GM12878 (cell line): ENCODE measurements at regions not wholly inside any gene's neighbourhood (a gene's known extent, or its start where the extent isn't known, plus 50 kb on each side); places are given as distances from the start of the nearest gene placed in this dataset.

Source experiments
- ATAC-seq: fragments of 200-7000 bp; cut with Tn5 transposase; 3 replicates; pipeline ENCODE4 v1.9.1; 2020; ENCODE audit warnings: mild to moderate bottlenecking, moderate library complexity
- BruUV-seq: library from RNA; stranded (reverse); fragments of 400-500 nt; replicated peaks from 2 replicates; lab custom pipeline; 2021; lab: Mats Ljungman, UMichigan
- CTCF ChIA-PET: fragments of 300-600 bp; sonication (Branson Sonifier 250); formaldehyde crosslinking; extraction: SDS; loops from one replicate; lab custom pipeline; 2021; ENCODE audit warnings: inconsistent platforms; lab: Yijun Ruan, JAX
- POLR2A ChIA-PET: fragments of 350-600 bp; formaldehyde crosslinking; extraction: SDS; loops from one replicate; lab custom pipeline; 2021; ENCODE audit warnings: inconsistent platforms; lab: Charles Lee
- RAD21 ChIA-PET: fragments of 300-600 bp; sonication (Branson Sonifier 250); formaldehyde crosslinking; loops from one replicate; lab custom pipeline; 2023; ENCODE audit warnings: antibody characterized with exemption; ENCODE audit not compliant: unreplicated experiment; lab: Charles Lee
- SMC1A ChIA-PET: fragments of 300-600 bp; sonication (Branson Sonifier 250); formaldehyde crosslinking; loops from one replicate; lab custom pipeline; 2023; ENCODE audit not compliant: unreplicated experiment, uncharacterized antibody; lab: Charles Lee
- DNase-seq: peaks from one replicate; pipeline ENCODE4 v3.0.0-alpha.2; 2011; ENCODE audit warnings: low read depth, low spot score
- FAIRE-seq: peaks from 3 replicates; lab custom pipeline; 2011; peaks lifted over from hg19 to GRCh38; lab: Jason Lieb, UNC
- H2AFZ ChIP-seq: 2 replicates; pipeline ENCODE4 v1.6.0; 2011; ENCODE audit warnings: low read depth, low read length, control low read depth; ENCODE audit not compliant: control insufficient read depth
- H3K27ac ChIP-seq: 2 replicates; pipeline ENCODE4 v1.5.1; 2011; ENCODE audit warnings: control low read depth; ENCODE audit not compliant: control insufficient read depth, insufficient read depth
- H3K27me3 ChIP-seq, 2 experiments: replicated peaks in 1 of 2; 2 replicates each; pipeline versions ENCODE4 v1.6.0 to v1.6.1; 2011; ENCODE audit warnings: low read length in 1 of 2; ENCODE audit not compliant: control insufficient read depth in 2 of 2, insufficient read depth in 2 of 2
- H3K36me3 ChIP-seq, 2 experiments: 2 replicates each; pipeline ENCODE4 v1.5.1; 2011; ENCODE audit warnings: low read length in 1 of 2; ENCODE audit not compliant: control insufficient read depth in 2 of 2, insufficient read depth in 2 of 2
- H3K4me1 ChIP-seq: 2 replicates; pipeline ENCODE4 v1.6.1; 2011; ENCODE audit warnings: mild to moderate bottlenecking, low read length, moderate library complexity, mixed read lengths; ENCODE audit not compliant: control insufficient read depth, insufficient read depth
- H3K4me2 ChIP-seq: 2 replicates; pipeline ENCODE4 v1.6.0; 2011; ENCODE audit warnings: control low read depth; ENCODE audit not compliant: control insufficient read depth, insufficient read depth
- H3K4me3 ChIP-seq: fragments of 200-600 bp; sonication (generic); 2 replicates; pipeline ENCODE4 v1.5.1; 2016
- H3K79me2 ChIP-seq: 2 replicates; pipeline ENCODE4 v1.6.0; 2011; ENCODE audit warnings: low read length; ENCODE audit not compliant: control insufficient read depth, insufficient read depth
- H3K9ac ChIP-seq: 2 replicates; pipeline ENCODE4 v1.8.0; 2011; ENCODE audit warnings: low read length, control low read depth, mixed read lengths; ENCODE audit not compliant: control insufficient read depth, insufficient read depth
- H3K9me3 ChIP-seq: replicated peaks from 3 replicates; pipeline ENCODE4 v1.5.1; 2011; ENCODE audit warnings: mild to moderate bottlenecking, low read length; ENCODE audit not compliant: control insufficient read depth, insufficient read depth
- H4K20me1 ChIP-seq: 2 replicates; pipeline ENCODE4 v1.6.0; 2011; ENCODE audit not compliant: control insufficient read depth, insufficient read depth
- ATF3 ChIP-seq: IDR thresholded peaks from 2 replicates; pipeline ENCODE4 v1.6.1; 2011; ENCODE audit warnings: low read depth, mild to moderate bottlenecking, low read length, moderate library complexity, borderline replicate concordance; ENCODE audit errors: extremely low read depth
- CTCF ChIP-seq, 3 experiments: IDR thresholded peaks in 2 of 3; conservative IDR thresholded peaks in 1 of 3; 2 replicates each; pipeline ENCODE4 v1.5.1; 2011; ENCODE audit warnings: low read depth in 3 of 3, low read length in 3 of 3, mild to moderate bottlenecking in 3 of 3, control low read depth in 2 of 3, moderate library complexity in 2 of 3, inconsistent platforms in 1 of 3, mixed read lengths in 1 of 3; ENCODE audit not compliant: control insufficient read depth in 2 of 3, insufficient read depth in 1 of 3; ENCODE audit errors: extremely low read depth in 1 of 3
- ELK1 ChIP-seq: IDR thresholded peaks from 2 replicates; pipeline ENCODE4 v1.6.1; 2012; ENCODE audit warnings: low read depth, low read length, improper control_type of control experiment
- ETV6 ChIP-seq, 2 experiments: fragments of 450-650 bp in 1 of 2; IDR thresholded peaks in 1 of 2; conservative IDR thresholded peaks in 1 of 2; 2 replicates each; pipeline ENCODE4 v1.6.1; 2014; ENCODE audit warnings: antibody characterized with exemption in 1 of 2, borderline replicate concordance in 1 of 2, low read depth in 1 of 2, mild to moderate bottlenecking in 1 of 2, moderate library complexity in 1 of 2
- FOXM1 ChIP-seq: IDR thresholded peaks from 2 replicates; pipeline ENCODE4 v1.6.1; 2012; ENCODE audit warnings: low read depth, mild to moderate bottlenecking, inconsistent platforms, low read length, moderate library complexity
- GATAD2B ChIP-seq: fragments of 450-650 bp; conservative IDR thresholded peaks from 2 replicates; pipeline ENCODE4 v1.6.1; 2017; ENCODE audit warnings: low read depth, mild to moderate bottlenecking, moderate library complexity
- HCFC1 ChIP-seq: fragments of 150-350 bp; IDR thresholded peaks from 2 replicates; pipeline ENCODE4 v1.6.1; 2014; ENCODE audit warnings: low read length
- NFIC ChIP-seq: IDR thresholded peaks from 2 replicates; pipeline ENCODE4 v1.6.1; 2012; ENCODE audit warnings: low read depth, mild to moderate bottlenecking, inconsistent platforms, low read length, moderate library complexity
- NR2C1 ChIP-seq: fragments of 450-650 bp; IDR thresholded peaks from 2 replicates; pipeline ENCODE4 v1.6.1; 2017; ENCODE audit warnings: antibody characterized with exemption, mild to moderate bottlenecking, moderate library complexity
- PAX5 ChIP-seq: IDR thresholded peaks from 2 replicates; pipeline ENCODE4 v1.6.1; 2011; ENCODE audit warnings: low read depth, low read length, borderline replicate concordance
- TBL1XR1 ChIP-seq: IDR thresholded peaks from 2 replicates; pipeline ENCODE4 v1.6.1; 2012; ENCODE audit warnings: low read depth, low read length, improper control_type of control experiment
- ZNF24 ChIP-seq: fragments of 450-650 bp; IDR thresholded peaks from 2 replicates; pipeline ENCODE4 v1.6.1; 2017; ENCODE audit warnings: antibody characterized with exemption, mild to moderate bottlenecking
- ZNF274 ChIP-seq: IDR thresholded peaks from one replicate; pipeline ENCODE4 v1.8.0; 2011; ENCODE audit not compliant: insufficient read length, insufficient read depth
- WGBS: methylation state at CpG from one replicate; pipeline ENCODE4 v1.1.6; 2016; ENCODE audit warnings: low lambda C conversion rate; ENCODE audit not compliant: insufficient replicate concordance, insufficient coverage; ENCODE audit errors: missing lambda C conversion rate; 5-methylcytosine and 5-hydroxymethylcytosine counted together
- in situ Hi-C: fragments of 300-500 bp; cut with MboI; formaldehyde crosslinking; loops from 9 replicates; pipeline ENCODE4 v1.14.3; 2018; ENCODE audit warnings: mixed read lengths
- intact Hi-C: fragments of 100-400 bp; cut with micrococcal nuclease; formaldehyde crosslinking; loops from one replicate; pipeline ENCODE4 v1.14.2; 2022; ENCODE audit not compliant: unreplicated experiment
- TF ChIP-seq, protein P1 (sequence below): fragments of 450-650 bp; formaldehyde crosslinking; IDR thresholded peaks from 2 replicates; pipeline ENCODE4 v1.4.0; 2022; ENCODE audit warnings: mild to moderate bottlenecking, moderate library complexity

- no peak for FAIRE-seq
- TF ChIP-seq TBL1XR1 = no peak
- no peak for TF ChIP-seq ETV6 (conservative IDR thresholded peaks at IDR 0.05 in 1 of 2, IDR thresholded peaks at IDR 0.05 in 1 of 2; ENCODE audit: borderline replicate concordance in 1 of 2, low read depth in 1 of 2)
- TF ChIP-seq PAX5 = no peak
- TF ChIP-seq, protein P1, sequence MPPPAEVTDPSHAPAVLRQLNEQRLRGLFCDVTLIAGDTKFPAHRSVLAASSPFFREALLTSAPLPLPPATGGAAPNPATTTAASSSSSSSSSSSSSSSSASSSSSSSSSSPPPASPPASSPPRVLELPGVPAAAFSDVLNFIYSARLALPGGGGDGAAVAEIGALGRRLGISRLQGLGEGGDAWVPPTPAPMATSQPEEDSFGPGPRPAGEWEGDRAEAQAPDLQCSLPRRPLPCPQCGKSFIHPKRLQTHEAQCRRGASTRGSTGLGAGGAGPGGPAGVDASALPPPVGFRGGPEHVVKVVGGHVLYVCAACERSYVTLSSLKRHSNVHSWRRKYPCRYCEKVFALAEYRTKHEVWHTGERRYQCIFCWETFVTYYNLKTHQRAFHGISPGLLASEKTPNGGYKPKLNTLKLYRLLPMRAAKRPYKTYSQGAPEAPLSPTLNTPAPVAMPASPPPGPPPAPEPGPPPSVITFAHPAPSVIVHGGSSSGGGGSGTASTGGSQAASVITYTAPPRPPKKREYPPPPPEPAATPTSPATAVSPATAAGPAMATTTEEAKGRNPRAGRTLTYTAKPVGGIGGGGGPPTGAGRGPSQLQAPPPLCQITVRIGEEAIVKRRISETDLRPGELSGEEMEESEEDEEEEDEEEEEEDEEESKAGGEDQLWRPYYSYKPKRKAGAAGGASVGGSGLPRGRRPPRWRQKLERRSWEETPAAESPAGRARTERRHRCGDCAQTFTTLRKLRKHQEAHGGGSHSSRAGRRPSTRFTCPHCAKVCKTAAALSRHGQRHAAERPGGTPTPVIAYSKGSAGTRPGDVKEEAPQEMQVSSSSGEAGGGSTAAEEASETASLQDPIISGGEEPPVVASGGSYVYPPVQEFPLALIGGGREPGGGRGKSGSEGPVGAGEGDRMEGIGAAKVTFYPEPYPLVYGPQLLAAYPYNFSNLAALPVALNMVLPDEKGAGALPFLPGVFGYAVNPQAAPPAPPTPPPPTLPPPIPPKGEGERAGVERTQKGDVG = no peak
- no peak for TF ChIP-seq HCFC1
- TF ChIP-seq ELK1 = no peak
- no peak for TF ChIP-seq ATF3
- no peak for TF ChIP-seq ZNF24
- TF ChIP-seq NFIC = no peak
- no peak for TF ChIP-seq GATAD2B
- TF ChIP-seq NR2C1 = no peak
- no peak for TF ChIP-seq ZNF274
- TF ChIP-seq CTCF (IDR thresholded peaks at IDR 0.05 in 2 of 3, conservative IDR thresholded peaks at IDR 0.05 in 1 of 3; ENCODE audit: control insufficient read depth in 2 of 3, extremely low read depth in 1 of 3, insufficient read depth in 1 of 3, low read depth in 3 of 3, low read length in 3 of 3) = no peak
- no peak for TF ChIP-seq FOXM1
Measured at GRCh38 chr13:111657013-111657412, 336.6 kb downstream of the TEX29 start.

More at GRCh38 chr13:111657013-111657412, 336.6 kb downstream of the TEX29 start:
- no peak overlapping the region for H3K4me3 ChIP-seq
- DNase-seq (no peak), ATAC-seq (no peak)
- BruUV-seq = no TSS peak
- CTCF ChIA-PET = no interaction called here
- H3K79me2 ChIP-seq = no peaks in the 10 kb centered on the region
- 19% methylated on average over 5 of the region's 5 CpGs for WGBS
- no peaks in the 10 kb centered on the region for H3K27me3 ChIP-seq
- intact Hi-C loops (no loop called here), in situ Hi-C loops (no loop called here)
- POLR2A ChIA-PET = interaction anchor here (0.6 kb wide), 1 partner anchor 95 kb away, joined by 4 read pairs; no protein-coding TSS in a partner anchor
- no peaks in the 10 kb centered on the region for H3K36me3 ChIP-seq
- H3K9me3 ChIP-seq = no peaks in the 10 kb centered on the region; the same call in 2 of the 3 replicates
- H3K4me1 ChIP-seq = no peaks in the 10 kb centered on the region
- no peak overlapping the region for H3K4me2 ChIP-seq
- H2AFZ ChIP-seq = no peak overlapping the region
- H3K9ac ChIP-seq = no peak overlapping the region
- H4K20me1 ChIP-seq = no peaks in the 10 kb centered on the region
- RAD21 ChIA-PET = no interaction called here
- SMC1A ChIA-PET = no interaction called here
- no peak overlapping the region for H3K27ac ChIP-seq
